ENCODE measurements at regions not wholly inside any gene's neighbourhood (a gene's known extent, or its start where the extent isn't known, plus 50 kb on each side); places are given as distances from the start of the nearest gene placed in this dataset.

- TF ChIP-seq CTCF (IDR thresholded peaks at IDR 0.05) (no peak), POLR2AphosphoS5 (IDR thresholded peaks at IDR 0.05; ENCODE audit: insufficient read depth in 1 of 2, low read depth in 1 of 2) (no peak), POLR2A (IDR thresholded peaks at IDR 0.05) (no peak)
These were observed 186.5 kb downstream of the AXIN2 start for GRCh38 chr17:65374966-65375365.

All from vagina (tissue), 2 donors.